ENCODE measurements at regions not wholly inside any gene's neighbourhood (a gene's known extent, or its start where the extent isn't known, plus 50 kb on each side); places are given as distances from the start of the nearest gene placed in this dataset.

DNA sequence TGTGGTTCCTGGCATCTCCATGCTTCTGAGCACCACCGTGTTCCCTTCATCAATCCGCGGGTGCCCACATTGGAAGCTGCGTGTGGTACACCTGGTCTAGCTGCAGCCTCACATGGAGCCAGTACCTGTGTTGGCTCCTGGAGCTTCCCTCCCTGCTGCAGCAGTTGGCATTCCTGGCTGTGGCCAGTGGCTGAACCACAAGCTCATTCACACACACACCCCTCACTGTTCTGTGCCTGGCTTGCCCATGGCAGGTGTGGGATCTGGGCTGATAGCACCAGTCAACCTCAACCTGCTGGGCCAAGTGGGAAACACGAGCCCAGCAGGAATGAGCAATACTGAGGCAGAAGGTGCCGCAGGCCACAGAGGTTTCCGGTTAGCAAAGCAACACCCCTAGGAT lies 256.2 kb upstream of the LRFN5 start:
- Histone ChIP-seq H3K4me2 (no peak overlapping the region), H3K4me3 (no peak overlapping the region), H3K79me2 (replicated peaks; ENCODE audit: insufficient read depth) (no peaks in the 10 kb centered on the region), H3K27ac (ENCODE audit: low read depth) (no peak overlapping the region), H3K9me2 (ENCODE audit: insufficient read depth) (no peaks in the 10 kb centered on the region), H2AFZ (no peak overlapping the region), H4K20me1 (replicated peaks; ENCODE audit: insufficient read depth) (no peaks in the 10 kb centered on the region), H3K36me3 (ENCODE audit: insufficient read depth) (no peaks in the 10 kb centered on the region), H3K4me1 (ENCODE audit: insufficient read depth) (no peaks in the 10 kb centered on the region), H3F3A (replicated peaks; ENCODE audit: low read depth) (no peaks in the 10 kb centered on the region), H3K27me3 (ENCODE audit: insufficient read depth) (no peaks in the 10 kb centered on the region)
- Mint-ChIP-seq H3K4me1 (no peaks in the 10 kb centered on the region; the same call in 2 of the 3 replicates), H3K27me3 (ENCODE audit: insufficient read depth, low read depth, poor library complexity) (peaks cover 2% of the 10 kb centered on the region), H3K36me3 (ENCODE audit: low read depth) (no peaks in the 10 kb centered on the region), H3K9me3 (no peaks in the 10 kb centered on the region), H3K27ac (no peak overlapping the region), H3K4me3 (no peak overlapping the region)
- DNase-seq (ENCODE audit: low spot score), result no peak
- no peak for ATAC-seq
- TF ChIP-seq ZNF331 (CRISPR knock-in tag; IDR thresholded peaks at IDR 0.05; ENCODE audit: low read depth), result no peak
- TF ChIP-seq JUNB (IDR thresholded peaks at IDR 0.05; ENCODE audit: unreplicated experiment), result no peak
- no peak for TF ChIP-seq REST (IDR thresholded peaks at IDR 0.05; ENCODE audit: unreplicated experiment)
- TF ChIP-seq, protein P1, sequence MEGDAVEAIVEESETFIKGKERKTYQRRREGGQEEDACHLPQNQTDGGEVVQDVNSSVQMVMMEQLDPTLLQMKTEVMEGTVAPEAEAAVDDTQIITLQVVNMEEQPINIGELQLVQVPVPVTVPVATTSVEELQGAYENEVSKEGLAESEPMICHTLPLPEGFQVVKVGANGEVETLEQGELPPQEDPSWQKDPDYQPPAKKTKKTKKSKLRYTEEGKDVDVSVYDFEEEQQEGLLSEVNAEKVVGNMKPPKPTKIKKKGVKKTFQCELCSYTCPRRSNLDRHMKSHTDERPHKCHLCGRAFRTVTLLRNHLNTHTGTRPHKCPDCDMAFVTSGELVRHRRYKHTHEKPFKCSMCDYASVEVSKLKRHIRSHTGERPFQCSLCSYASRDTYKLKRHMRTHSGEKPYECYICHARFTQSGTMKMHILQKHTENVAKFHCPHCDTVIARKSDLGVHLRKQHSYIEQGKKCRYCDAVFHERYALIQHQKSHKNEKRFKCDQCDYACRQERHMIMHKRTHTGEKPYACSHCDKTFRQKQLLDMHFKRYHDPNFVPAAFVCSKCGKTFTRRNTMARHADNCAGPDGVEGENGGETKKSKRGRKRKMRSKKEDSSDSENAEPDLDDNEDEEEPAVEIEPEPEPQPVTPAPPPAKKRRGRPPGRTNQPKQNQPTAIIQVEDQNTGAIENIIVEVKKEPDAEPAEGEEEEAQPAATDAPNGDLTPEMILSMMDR (conservative IDR thresholded peaks at IDR 0.05; ENCODE audit: low read depth in 2 of 2), result no peak
- TF ChIP-seq ZNF462 (CRISPR knock-in tag; IDR thresholded peaks at IDR 0.05), result no peak
- TF ChIP-seq POLR2AphosphoS5 (IDR thresholded peaks at IDR 0.05; ENCODE audit: low read depth), result no peak
- TF ChIP-seq ETS1 (IDR thresholded peaks at IDR 0.05), result no peak

All from GM23338 (cell line).